Loucy (cell line): ENCODE measurements at regions not wholly inside any gene's neighbourhood (a gene's known extent, or its start where the extent isn't known, plus 50 kb on each side); places are given as distances from the start of the nearest gene placed in this dataset.

Source experiments
- EZH2phosphoT487 ChIP-seq: fragments of 200-600 bp; IDR thresholded peaks from 2 replicates; pipeline ENCODE4 v1.6.1; 2018; ENCODE audit warnings: antibody characterized with exemption, mild to moderate bottlenecking, moderate library complexity, borderline replicate concordance
- TF ChIP-seq, protein P1 (sequence below): fragments of 200-600 bp; sonication (generic); conservative IDR thresholded peaks from 2 replicates; pipeline ENCODE4 v1.5.1; 2014; ENCODE audit warnings: mild to moderate bottlenecking, antibody characterized with exemption, low read length

DNA sequence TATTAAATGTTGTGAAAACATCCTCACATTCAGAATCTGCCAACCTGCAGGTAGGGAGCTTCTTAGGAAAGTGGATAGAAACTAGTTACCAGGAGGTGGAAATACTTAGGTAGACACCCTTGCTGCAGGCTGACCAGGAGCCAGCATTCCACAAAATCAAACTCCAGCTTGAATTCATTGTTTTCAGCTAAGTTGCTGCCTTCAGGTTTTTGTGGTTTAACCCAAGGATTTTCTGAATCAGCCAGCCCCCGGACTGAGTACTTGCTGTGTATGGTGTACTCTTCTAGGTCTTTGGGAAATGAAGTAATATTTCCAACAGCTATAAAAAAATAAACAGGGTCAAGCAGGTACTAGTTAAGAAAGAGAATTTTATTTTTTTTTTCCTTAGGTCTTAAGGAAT is 192.1 kb upstream of the CHST9 start:
- TF ChIP-seq, protein P1, sequence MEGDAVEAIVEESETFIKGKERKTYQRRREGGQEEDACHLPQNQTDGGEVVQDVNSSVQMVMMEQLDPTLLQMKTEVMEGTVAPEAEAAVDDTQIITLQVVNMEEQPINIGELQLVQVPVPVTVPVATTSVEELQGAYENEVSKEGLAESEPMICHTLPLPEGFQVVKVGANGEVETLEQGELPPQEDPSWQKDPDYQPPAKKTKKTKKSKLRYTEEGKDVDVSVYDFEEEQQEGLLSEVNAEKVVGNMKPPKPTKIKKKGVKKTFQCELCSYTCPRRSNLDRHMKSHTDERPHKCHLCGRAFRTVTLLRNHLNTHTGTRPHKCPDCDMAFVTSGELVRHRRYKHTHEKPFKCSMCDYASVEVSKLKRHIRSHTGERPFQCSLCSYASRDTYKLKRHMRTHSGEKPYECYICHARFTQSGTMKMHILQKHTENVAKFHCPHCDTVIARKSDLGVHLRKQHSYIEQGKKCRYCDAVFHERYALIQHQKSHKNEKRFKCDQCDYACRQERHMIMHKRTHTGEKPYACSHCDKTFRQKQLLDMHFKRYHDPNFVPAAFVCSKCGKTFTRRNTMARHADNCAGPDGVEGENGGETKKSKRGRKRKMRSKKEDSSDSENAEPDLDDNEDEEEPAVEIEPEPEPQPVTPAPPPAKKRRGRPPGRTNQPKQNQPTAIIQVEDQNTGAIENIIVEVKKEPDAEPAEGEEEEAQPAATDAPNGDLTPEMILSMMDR = no peak
- TF ChIP-seq EZH2phosphoT487 = no peak
